Ovary (tissue), 7 donors: ENCODE measurements at regions not wholly inside any gene's neighbourhood (a gene's known extent, or its start where the extent isn't known, plus 50 kb on each side); places are given as distances from the start of the nearest gene placed in this dataset.

Source experiments
- DNase-seq, 5 donors: peaks; one replicate each; pipeline ENCODE4 v3.0.0-alpha.2; 2019 to 2020
- H3K27ac ChIP-seq, 2 donors: fragments of 200-600 bp; one replicate each; pipeline versions ENCODE4 v1.5.1 to v1.8.0; 2019 to 2022
- H3K27me3 ChIP-seq: fragments of 200-600 bp; one replicate; pipeline ENCODE4 v1.8.0; 2022
- H3K36me3 ChIP-seq: fragments of 200-600 bp; sonication (generic); one replicate; pipeline ENCODE4 v1.5.1; 2019
- H3K4me1 ChIP-seq: one replicate; pipeline ENCODE4 v1.8.1; 2013; ENCODE audit warnings: mild to moderate bottlenecking, moderate library complexity; ENCODE audit not compliant: insufficient read depth
- H3K4me3 ChIP-seq: fragments of 200-600 bp; sonication (generic); one replicate; pipeline ENCODE4 v1.5.1; 2017
- H3K9me3 ChIP-seq, 2 donors: fragments of 200-600 bp in 1 of 2; sonication (generic) in 1 of 2; one replicate each; pipeline versions ENCODE4 v1.5.1 to v1.8.1; 2013 to 2019; ENCODE audit warnings: mild to moderate bottlenecking in 1 of 2, moderate library complexity in 1 of 2
- EP300 ChIP-seq: sonication (generic); formaldehyde crosslinking; IDR thresholded peaks from one replicate; pipeline ENCODE4 v1.6.1; 2017; ENCODE audit warnings: antibody characterized with exemption
- POLR2A ChIP-seq: fragments of 450-650 bp; IDR thresholded peaks from one replicate; pipeline ENCODE4 v1.6.1; 2017; ENCODE audit warnings: antibody characterized with exemption, mild to moderate bottlenecking, moderate library complexity
- WGBS, 3 donors: extraction: QIAGEN DNeasy Blood & Tissue Kit in 1 of 3; methylation state at CpG; one replicate each; pipeline versions ENCODE4 v1.1.5 to v1.1.7; 2013 to 2017; 5-methylcytosine and 5-hydroxymethylcytosine counted together
- intact Hi-C, 4 donors: fragments of 100-400 bp; cut with DNase I; formaldehyde crosslinking; loops; one replicate each; pipeline versions ENCODE4 v1.11.0 to v1.15.1; 2022 to 2023
- TF ChIP-seq, protein P1 (sequence below), 3 donors: fragments of 450-650 bp in 2 of 3; fragments of 200-600 bp in 1 of 3; IDR thresholded peaks; one replicate each; pipeline versions ENCODE4 v1.5.1 to v1.8.0; 2016 to 2022; ENCODE audit warnings: antibody characterized with exemption in 3 of 3, mild to moderate bottlenecking in 1 of 3
- donor health status: DM: no; HTN: no; CAD: no; lungs with moderate emphysema.
- donor health status: DM: no; HTN: no; CAD: no.
- donor health status: Bipolar disorder and iron deficiency.
- donor health status: DM: no; HTN: no; CAD: no.
- donor health status: DM: yes; HTN: yes; CAD: no.

- Histone ChIP-seq H3K27ac (no peak overlapping the region), H3K36me3 (no peaks in the 10 kb centered on the region), H3K27me3 (no peaks in the 10 kb centered on the region), H3K4me1 (no peaks in the 10 kb centered on the region), H3K9me3 (no peaks in the 10 kb centered on the region), H3K4me3 (no peak overlapping the region)
- intact Hi-C loops = no loop called here
- no peak for DNase-seq
- 80 to 87% (median 81%) methylated on average over 4 of the region's 4 CpGs for WGBS, 3 donors
- TF ChIP-seq POLR2A (no peak), EP300 (no peak)
- TF ChIP-seq, protein P1, sequence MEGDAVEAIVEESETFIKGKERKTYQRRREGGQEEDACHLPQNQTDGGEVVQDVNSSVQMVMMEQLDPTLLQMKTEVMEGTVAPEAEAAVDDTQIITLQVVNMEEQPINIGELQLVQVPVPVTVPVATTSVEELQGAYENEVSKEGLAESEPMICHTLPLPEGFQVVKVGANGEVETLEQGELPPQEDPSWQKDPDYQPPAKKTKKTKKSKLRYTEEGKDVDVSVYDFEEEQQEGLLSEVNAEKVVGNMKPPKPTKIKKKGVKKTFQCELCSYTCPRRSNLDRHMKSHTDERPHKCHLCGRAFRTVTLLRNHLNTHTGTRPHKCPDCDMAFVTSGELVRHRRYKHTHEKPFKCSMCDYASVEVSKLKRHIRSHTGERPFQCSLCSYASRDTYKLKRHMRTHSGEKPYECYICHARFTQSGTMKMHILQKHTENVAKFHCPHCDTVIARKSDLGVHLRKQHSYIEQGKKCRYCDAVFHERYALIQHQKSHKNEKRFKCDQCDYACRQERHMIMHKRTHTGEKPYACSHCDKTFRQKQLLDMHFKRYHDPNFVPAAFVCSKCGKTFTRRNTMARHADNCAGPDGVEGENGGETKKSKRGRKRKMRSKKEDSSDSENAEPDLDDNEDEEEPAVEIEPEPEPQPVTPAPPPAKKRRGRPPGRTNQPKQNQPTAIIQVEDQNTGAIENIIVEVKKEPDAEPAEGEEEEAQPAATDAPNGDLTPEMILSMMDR (IDR thresholded peaks at IDR 0.05) = no peak
Measured at GRCh38 chr9:85332487-85332886, 409.3 kb downstream of the AGTPBP1 start.

DNA sequence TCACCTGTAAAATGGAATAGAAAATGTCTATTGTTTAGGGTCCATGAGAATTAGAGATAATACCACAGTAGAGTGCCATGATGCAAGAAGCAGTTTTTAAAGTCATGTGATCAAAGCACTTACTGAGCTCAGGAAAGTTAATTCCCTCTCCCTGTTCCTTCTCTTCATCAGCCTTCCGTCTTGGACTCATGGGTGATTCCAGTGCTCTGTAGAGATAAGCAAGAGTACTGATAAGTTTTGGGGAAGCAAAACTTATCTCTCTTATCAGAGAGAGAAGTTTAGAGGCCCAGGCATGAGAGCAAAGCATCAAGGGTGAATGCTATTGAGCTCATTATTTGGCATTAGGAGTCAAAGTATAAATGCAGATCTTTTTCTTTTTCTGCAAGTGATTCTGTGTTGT lies 410.1 kb downstream of the AGTPBP1 start:
- Histone ChIP-seq H3K9me3 (no peaks in the 10 kb centered on the region), H3K27ac (no peak overlapping the region), H3K4me3 (no peak overlapping the region), H3K27me3 (no peaks in the 10 kb centered on the region), H3K4me1 (no peaks in the 10 kb centered on the region), H3K36me3 (no peaks in the 10 kb centered on the region)
- no peak for DNase-seq
- intact Hi-C loops = no loop called here
- 13 to 47% (median 31%) methylated on average over 1 of the region's 1 CpG for WGBS, 3 donors
- TF ChIP-seq, protein P1 (IDR thresholded peaks at IDR 0.05) = no peak
- TF ChIP-seq EP300 (no peak), POLR2A (no peak)

DNA sequence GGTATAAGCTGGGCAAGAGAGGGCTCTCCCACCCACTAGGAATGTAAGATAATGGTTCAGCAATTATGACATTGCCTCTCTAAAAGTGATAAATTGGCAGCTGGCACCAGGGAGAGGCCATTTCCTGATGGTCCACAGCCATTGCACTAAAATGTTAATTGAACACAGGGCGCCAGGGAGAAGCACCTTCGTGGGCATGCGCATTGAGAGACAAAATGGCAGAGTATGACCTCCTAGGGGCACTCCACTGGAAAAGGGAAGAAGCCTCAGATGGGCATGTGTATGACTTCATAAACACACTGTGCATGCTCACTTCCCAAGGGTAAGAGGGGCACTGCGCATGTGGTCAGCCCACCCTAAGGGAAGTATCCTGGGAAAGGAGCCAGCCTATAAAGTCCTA lies 419.2 kb downstream of the AGTPBP1 start:
- TF ChIP-seq, protein P1 (IDR thresholded peaks at IDR 0.05) = no peak
- TF ChIP-seq EP300 = no peak
- no peak for TF ChIP-seq POLR2A
- intact Hi-C loops = no loop called here
- Histone ChIP-seq H3K4me3 (no peak overlapping the region), H3K4me1 (no peaks in the 10 kb centered on the region), H3K9me3 (no peaks in the 10 kb centered on the region), H3K27me3 (no peaks in the 10 kb centered on the region), H3K36me3 (no peaks in the 10 kb centered on the region), H3K27ac (no peak overlapping the region)
- DNase-seq = no peak
- 73 to 84% (median 73%) methylated on average over 4 of the region's 4 CpGs for WGBS, 3 donors

GRCh38 chr9:85321561-85321960 lies 420.2 kb downstream of the AGTPBP1 start:
- DNase-seq = no peak
- intact Hi-C loops = no loop called here
- no peak overlapping the region for H3K27ac ChIP-seq
- H3K4me3 ChIP-seq = no peak overlapping the region
- no peaks in the 10 kb centered on the region for H3K9me3 ChIP-seq
- H3K36me3 ChIP-seq = no peaks in the 10 kb centered on the region
- WGBS, 3 donors = 77 to 87% (median 80%) methylated on average over 5 of the region's 5 CpGs
- H3K27me3 ChIP-seq = no peaks in the 10 kb centered on the region
- TF ChIP-seq EP300 (no peak), POLR2A (no peak)
- TF ChIP-seq, protein P1 (IDR thresholded peaks at IDR 0.05) = no peak
- H3K4me1 ChIP-seq = no peaks in the 10 kb centered on the region
